ENCODE measurements at regions not wholly inside any gene's neighbourhood (a gene's known extent, or its start where the extent isn't known, plus 50 kb on each side); places are given as distances from the start of the nearest gene placed in this dataset.

DNA sequence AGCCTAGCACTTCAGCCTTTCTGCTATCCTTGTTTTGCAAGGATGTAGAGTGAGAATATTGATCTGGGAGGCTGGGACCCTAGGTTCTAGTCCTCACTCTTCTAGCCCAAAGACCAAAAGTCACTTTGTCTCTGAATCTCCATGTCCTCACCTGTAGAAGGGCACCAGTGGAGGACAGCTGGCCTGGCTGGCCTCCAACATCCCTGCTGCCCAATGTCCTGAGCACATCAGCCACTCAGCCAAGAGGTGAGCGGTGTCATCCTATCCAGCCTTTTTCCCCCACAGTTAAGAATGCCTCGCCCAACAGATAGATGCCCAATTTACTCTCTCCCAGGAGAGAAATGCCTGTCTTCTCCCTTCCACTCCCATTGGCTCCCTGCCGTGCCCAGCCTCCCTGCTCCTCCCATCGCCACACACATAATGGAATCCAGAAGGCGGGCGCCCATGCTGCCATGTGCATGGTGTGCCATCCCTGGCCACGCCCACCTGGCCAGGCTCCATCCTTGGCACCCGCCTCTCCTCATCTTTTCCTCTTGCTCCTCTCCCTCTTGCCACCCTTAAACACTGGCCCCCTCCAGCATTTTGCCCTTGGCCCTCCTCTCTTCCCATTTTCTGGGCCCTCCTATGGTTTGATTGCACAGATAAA is 157.3 kb upstream of the SDK2 start:
- TF ChIP-seq SPI1 (IDR thresholded peaks at IDR 0.05; ENCODE audit: low read depth, low read length) (no peak), POLR2AphosphoS5 (IDR thresholded peaks at IDR 0.05; ENCODE audit: low read depth, low read length) (no peak), POU2F2 (IDR thresholded peaks at IDR 0.05; ENCODE audit: low read depth, low read length) (no peak), TAF1 (IDR thresholded peaks at IDR 0.05; ENCODE audit: low read depth, low read length) (no peak), POLR2A (IDR thresholded peaks at IDR 0.05; ENCODE audit: low read depth, low read length) (no peak)
- FAIRE-seq (no peak), DNase-seq (ENCODE audit: insufficient read length, low spot score) (no peak)

DNA sequence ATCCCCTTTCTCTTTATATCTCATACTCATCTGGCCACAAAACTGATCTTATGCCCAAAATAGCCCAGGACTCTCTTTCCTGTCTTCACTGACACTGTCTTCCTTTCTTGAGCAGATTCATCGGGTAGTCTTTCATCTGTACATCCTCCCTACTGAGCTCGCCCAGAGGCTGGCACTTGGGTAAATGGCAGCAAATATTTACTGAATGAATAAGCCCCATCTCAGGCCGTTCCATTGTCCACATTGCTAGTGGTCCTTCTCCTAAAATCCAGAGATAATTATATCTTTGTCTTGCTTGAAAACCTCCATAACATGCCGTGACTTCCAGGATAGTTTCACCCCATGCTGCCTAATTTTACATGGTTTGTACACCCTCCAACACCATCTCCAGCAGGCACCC is 158.1 kb upstream of the SDK2 start:
- no peak for FAIRE-seq
- DNase-seq (ENCODE audit: insufficient read length, low spot score): no peak
- TF ChIP-seq SPI1 (IDR thresholded peaks at IDR 0.05; ENCODE audit: low read depth, low read length) (no peak), POLR2AphosphoS5 (IDR thresholded peaks at IDR 0.05; ENCODE audit: low read depth, low read length) (no peak), POLR2A (IDR thresholded peaks at IDR 0.05; ENCODE audit: low read depth, low read length) (no peak), TAF1 (IDR thresholded peaks at IDR 0.05; ENCODE audit: low read depth, low read length) (no peak)

DNA sequence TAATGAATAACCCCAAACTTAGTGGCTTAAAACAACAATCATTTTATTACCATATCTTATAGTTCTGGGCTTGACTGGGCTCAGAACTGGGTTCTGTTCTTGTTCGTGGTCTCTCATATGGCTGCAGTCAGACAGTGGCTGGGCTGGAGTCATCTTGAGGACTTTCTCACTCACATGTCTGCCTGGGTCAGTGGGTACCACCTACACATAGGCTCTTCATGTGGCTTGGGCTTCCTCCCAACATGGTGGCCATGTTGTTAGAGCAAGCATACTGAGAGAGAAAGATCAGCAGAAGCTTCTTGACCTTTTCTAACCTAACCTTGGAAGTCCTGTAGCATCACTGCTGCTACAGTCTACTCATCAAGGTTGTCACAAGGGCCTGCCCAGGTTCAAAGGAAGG is 158.6 kb upstream of the SDK2 start:
- no peak for TF ChIP-seq SPI1 (IDR thresholded peaks at IDR 0.05; ENCODE audit: low read depth, low read length)
- TF ChIP-seq POLR2AphosphoS5 (IDR thresholded peaks at IDR 0.05; ENCODE audit: low read depth, low read length): no peak
- no peak for TF ChIP-seq TAF1 (IDR thresholded peaks at IDR 0.05; ENCODE audit: low read depth, low read length)
- no peak for TF ChIP-seq POU2F2 (IDR thresholded peaks at IDR 0.05; ENCODE audit: low read depth, low read length)
- TF ChIP-seq PAX5 (IDR thresholded peaks at IDR 0.05; ENCODE audit: insufficient read depth, low read length, severe bottlenecking): no peak
- TF ChIP-seq POLR2A (IDR thresholded peaks at IDR 0.05; ENCODE audit: low read depth, low read length): no peak
- FAIRE-seq (no peak), DNase-seq (ENCODE audit: insufficient read length, low spot score) (no peak)

DNA sequence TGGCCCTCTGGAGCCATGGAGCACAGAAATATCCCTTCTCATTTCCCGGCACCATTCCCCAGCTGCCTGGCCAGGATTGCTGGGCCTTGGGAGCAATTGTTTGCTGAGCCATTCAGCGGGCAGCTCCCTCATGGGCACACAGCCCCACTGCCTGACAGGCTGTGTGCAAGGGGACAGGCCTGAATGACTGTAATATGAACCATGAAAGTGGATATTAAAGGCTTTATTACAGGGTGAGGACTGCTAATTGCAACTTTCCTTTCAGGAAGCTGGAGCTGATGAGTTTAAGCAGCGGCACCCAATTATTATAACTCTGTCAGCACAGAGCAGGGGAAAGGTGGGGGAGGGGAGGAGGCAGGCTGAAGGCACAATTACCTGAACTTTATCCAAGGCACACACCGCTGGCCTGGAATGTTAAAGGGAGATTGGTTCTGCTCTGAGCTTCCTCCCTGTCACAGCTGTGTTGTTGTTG is 159.8 kb upstream of the SDK2 start:
- no peak for FAIRE-seq
- no peak for DNase-seq (ENCODE audit: insufficient read length, low spot score)
- no peak for TF ChIP-seq SPI1 (IDR thresholded peaks at IDR 0.05; ENCODE audit: low read depth, low read length)
- no peak for TF ChIP-seq PAX5 (IDR thresholded peaks at IDR 0.05; ENCODE audit: insufficient read depth, low read length, severe bottlenecking)
- TF ChIP-seq POLR2A (IDR thresholded peaks at IDR 0.05; ENCODE audit: low read depth, low read length): no peak
- no peak for TF ChIP-seq POU2F2 (IDR thresholded peaks at IDR 0.05; ENCODE audit: low read depth, low read length)
- no peak for TF ChIP-seq POLR2AphosphoS5 (IDR thresholded peaks at IDR 0.05; ENCODE audit: low read depth, low read length)

DNA sequence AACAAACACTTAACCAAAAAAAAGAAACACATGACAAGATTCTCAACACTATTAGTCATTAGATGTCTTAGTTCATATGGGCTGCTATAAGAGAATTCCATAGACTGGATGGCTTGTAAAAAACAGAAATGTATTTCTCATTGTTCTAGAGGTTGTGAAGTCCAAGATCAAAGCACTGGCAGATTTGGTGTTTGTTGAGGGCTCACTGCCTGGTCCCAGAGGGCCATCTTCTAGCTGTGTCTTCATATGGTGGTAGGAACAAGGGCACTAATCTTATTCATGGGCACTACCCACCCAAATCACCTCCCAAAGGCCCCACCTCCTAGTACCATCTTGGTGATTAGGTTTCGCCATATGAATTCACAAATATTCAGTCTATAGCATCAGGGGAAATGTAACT is 162.5 kb upstream of the SDK2 start:
- FAIRE-seq (no peak), DNase-seq (ENCODE audit: insufficient read length, low spot score) (no peak)
- no peak for TF ChIP-seq SPI1 (IDR thresholded peaks at IDR 0.05; ENCODE audit: low read depth, low read length)
- TF ChIP-seq POU2F2 (IDR thresholded peaks at IDR 0.05; ENCODE audit: low read depth, low read length): no peak
- no peak for TF ChIP-seq POLR2A (IDR thresholded peaks at IDR 0.05; ENCODE audit: low read depth, low read length)
- no peak for TF ChIP-seq POLR2AphosphoS5 (IDR thresholded peaks at IDR 0.05; ENCODE audit: low read depth, low read length)
- TF ChIP-seq TAF1 (IDR thresholded peaks at IDR 0.05; ENCODE audit: low read depth, low read length): no peak
- no peak for TF ChIP-seq PAX5 (IDR thresholded peaks at IDR 0.05; ENCODE audit: insufficient read depth, low read length, severe bottlenecking)

DNA sequence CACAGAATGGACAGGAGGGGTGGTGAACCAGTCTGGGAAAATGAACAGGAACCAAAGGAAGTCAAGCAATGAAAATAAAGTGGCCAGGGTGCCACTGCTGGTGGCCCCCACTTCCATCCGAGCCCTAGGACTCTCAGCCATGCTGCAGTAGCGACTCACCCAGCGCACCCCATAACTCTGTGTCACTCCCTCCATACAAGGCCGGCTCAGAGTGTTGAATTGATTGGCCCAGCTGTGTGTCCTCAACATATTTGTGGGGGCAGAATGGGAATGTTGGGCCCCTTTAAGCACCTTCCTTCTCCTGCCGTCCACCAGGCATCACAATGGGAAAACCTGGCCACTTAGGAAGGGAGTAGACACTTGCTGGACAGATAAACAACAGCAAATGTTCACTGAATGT is 169.0 kb upstream of the SDK2 start:
- DNase-seq (ENCODE audit: insufficient read length, low spot score) (no peak), FAIRE-seq (no peak)
- TF ChIP-seq POLR2AphosphoS5 (IDR thresholded peaks at IDR 0.05; ENCODE audit: low read depth, low read length) (no peak), POU2F2 (IDR thresholded peaks at IDR 0.05; ENCODE audit: low read depth, low read length) (no peak), TAF1 (IDR thresholded peaks at IDR 0.05; ENCODE audit: low read depth, low read length) (no peak), POLR2A (IDR thresholded peaks at IDR 0.05; ENCODE audit: low read depth, low read length) (no peak), PAX5 (IDR thresholded peaks at IDR 0.05; ENCODE audit: insufficient read depth, low read length, severe bottlenecking) (no peak), SPI1 (IDR thresholded peaks at IDR 0.05; ENCODE audit: low read depth, low read length) (no peak)

DNA sequence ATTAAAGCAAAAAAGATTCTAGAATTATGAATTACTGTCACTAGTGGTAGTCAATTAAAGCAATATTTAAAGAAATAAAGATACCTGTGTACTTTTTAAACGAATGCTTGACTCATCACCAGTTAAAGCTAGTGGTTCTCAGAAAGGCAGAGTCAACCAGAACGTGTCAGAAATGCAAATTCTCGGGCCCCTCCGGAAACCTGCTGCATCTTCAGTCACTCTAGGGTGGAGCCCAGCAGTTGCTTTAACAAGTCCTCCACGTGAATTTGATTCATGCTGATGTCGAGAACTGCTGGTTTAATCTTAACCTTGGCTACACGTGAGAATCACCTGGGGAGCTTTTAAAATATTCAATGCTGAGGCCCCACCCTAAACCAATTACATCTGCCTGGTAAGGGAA is 169.8 kb upstream of the SDK2 start:
- DNase-seq (ENCODE audit: insufficient read length, low spot score): no peak
- no peak for FAIRE-seq
- TF ChIP-seq POLR2AphosphoS5 (IDR thresholded peaks at IDR 0.05; ENCODE audit: low read depth, low read length): no peak
- no peak for TF ChIP-seq PAX5 (IDR thresholded peaks at IDR 0.05; ENCODE audit: insufficient read depth, low read length, severe bottlenecking)
- no peak for TF ChIP-seq TAF1 (IDR thresholded peaks at IDR 0.05; ENCODE audit: low read depth, low read length)
- no peak for TF ChIP-seq POU2F2 (IDR thresholded peaks at IDR 0.05; ENCODE audit: low read depth, low read length)
- TF ChIP-seq POLR2A (IDR thresholded peaks at IDR 0.05; ENCODE audit: low read depth, low read length): no peak
- TF ChIP-seq SPI1 (IDR thresholded peaks at IDR 0.05; ENCODE audit: low read depth, low read length): no peak

DNA sequence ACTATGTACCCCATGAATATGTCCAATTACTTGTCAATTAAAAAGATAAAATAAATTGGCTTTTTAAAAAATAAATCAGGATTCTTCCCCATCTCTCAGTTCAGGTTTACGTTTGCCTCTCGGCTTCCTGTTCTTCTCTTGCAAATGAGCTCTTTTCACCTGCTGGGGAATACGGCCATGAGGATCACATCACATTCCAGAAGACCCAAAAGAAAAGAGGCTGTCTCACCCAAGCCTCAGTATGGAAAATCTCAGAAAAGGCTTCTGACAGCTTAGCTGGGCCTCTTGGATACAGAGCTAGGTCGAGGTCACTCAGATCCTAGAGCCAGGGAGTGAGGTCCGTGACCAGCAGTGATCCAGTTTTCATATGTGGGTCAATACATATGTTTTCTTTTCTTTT is 171.2 kb upstream of the SDK2 start:
- DNase-seq (ENCODE audit: insufficient read length, low spot score): no peak
- FAIRE-seq: no peak
- TF ChIP-seq POLR2AphosphoS5 (IDR thresholded peaks at IDR 0.05; ENCODE audit: low read depth, low read length) (no peak), TAF1 (IDR thresholded peaks at IDR 0.05; ENCODE audit: low read depth, low read length) (no peak), POU2F2 (IDR thresholded peaks at IDR 0.05; ENCODE audit: low read depth, low read length) (no peak), POLR2A (IDR thresholded peaks at IDR 0.05; ENCODE audit: low read depth, low read length) (no peak), SPI1 (IDR thresholded peaks at IDR 0.05; ENCODE audit: low read depth, low read length) (no peak), PAX5 (IDR thresholded peaks at IDR 0.05; ENCODE audit: insufficient read depth, low read length, severe bottlenecking) (no peak)

DNA sequence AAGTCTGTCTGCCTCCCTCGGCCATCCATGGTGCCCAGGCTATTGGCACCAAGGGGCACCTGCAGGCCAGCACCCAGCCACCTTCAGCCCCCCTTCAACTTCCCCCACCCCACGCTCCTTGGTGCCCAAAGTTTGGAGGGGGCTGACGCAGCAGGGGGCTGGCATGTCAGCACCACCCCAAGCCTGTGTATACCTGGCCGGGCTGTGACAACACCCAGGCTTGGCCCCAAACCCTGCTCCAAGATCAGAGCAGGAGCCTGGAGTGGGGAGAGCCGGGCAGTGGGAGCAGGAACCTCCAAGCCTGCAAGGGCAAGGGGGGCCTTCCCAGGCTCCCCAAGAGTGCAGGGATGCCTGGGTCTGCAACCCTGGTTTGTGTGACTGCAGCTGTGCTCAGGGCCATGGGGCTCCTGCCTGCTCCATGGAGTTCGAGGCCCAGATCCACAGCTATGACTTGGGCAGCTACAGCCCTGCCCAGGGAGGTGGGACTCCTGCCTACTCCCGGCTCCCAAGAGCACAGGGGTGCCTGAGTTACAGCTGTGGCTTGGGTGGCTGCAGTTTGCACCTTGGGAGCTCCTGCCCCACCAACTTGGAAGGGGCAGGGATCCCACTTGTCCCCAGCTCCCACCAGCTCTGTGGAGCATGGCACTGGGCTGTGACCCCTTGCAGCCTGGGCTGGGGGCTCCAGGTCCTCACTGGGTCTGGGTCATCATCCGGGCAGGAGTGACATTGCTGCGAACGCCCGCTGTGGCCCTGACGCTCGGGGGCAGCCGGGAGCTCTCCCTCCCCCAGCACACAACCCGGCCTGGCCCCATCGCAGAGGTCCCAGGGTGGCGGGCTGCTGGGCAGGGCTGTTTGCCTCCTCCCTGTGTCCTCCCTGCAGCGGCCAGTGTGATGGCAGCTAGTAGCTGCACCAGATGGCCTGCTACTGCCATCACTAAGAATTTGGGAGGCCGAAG is 175.5 kb upstream of the SDK2 start:
- no peak for TF ChIP-seq SPI1 (IDR thresholded peaks at IDR 0.05; ENCODE audit: low read depth, low read length)
- no peak for TF ChIP-seq PAX5 (IDR thresholded peaks at IDR 0.05; ENCODE audit: insufficient read depth, low read length, severe bottlenecking)
- TF ChIP-seq POU2F2 (IDR thresholded peaks at IDR 0.05; ENCODE audit: low read depth, low read length): no peak
- no peak for TF ChIP-seq POLR2A (IDR thresholded peaks at IDR 0.05; ENCODE audit: low read depth, low read length)
- no peak for TF ChIP-seq POLR2AphosphoS5 (IDR thresholded peaks at IDR 0.05; ENCODE audit: low read depth, low read length)
- TF ChIP-seq TAF1 (IDR thresholded peaks at IDR 0.05; ENCODE audit: low read depth, low read length): no peak
- FAIRE-seq (no peak), DNase-seq (ENCODE audit: insufficient read length, low spot score) (no peak)

All from GM12891 (cell line).